GM21515 (cell line): ENCODE measurements at regions not wholly inside any gene's neighbourhood (a gene's known extent, or its start where the extent isn't known, plus 50 kb on each side); places are given as distances from the start of the nearest gene placed in this dataset.

Experiments
- ATAC-seq: cut with Tn5 transposase; IDR thresholded peaks from one replicate; pipeline ENCODE4 v1.9.1; 2021; ENCODE audit not compliant: unreplicated experiment

- ATAC-seq, result no peak
Measured at GRCh38 chr4:110675426-110675825, 52.5 kb upstream of the PITX2 start.

GRCh38 chr4:110676241-110676640 is 53.4 kb upstream of the PITX2 start:
- no peak for ATAC-seq

- ATAC-seq, result no peak
Measured at GRCh38 chr4:110678517-110679227, 55.8 kb upstream of the PITX2 start.

- ATAC-seq, result no peak
Measured at GRCh38 chr4:110680265-110680664, 57.4 kb upstream of the PITX2 start.

- ATAC-seq, result no peak
Measured at GRCh38 chr4:110681381-110681780, 58.5 kb upstream of the PITX2 start.

GRCh38 chr4:110682311-110682710 is 59.4 kb upstream of the PITX2 start:
- ATAC-seq, result no peak

GRCh38 chr4:110683601-110684000 is 60.7 kb upstream of the PITX2 start:
- no peak for ATAC-seq

GRCh38 chr4:110702326-110702725 is 79.4 kb upstream of the PITX2 start:
- ATAC-seq, result no peak

GRCh38 chr4:110704748-110705439 is 82.0 kb upstream of the PITX2 start:
- peak; percentile 65 for ATAC-seq

GRCh38 chr4:110705440-110705782 is 82.5 kb upstream of the PITX2 start:
- no peak for ATAC-seq

- no peak for ATAC-seq
Measured at GRCh38 chr4:110710070-110710469, 87.2 kb upstream of the PITX2 start.

- ATAC-seq, result no peak
Measured at GRCh38 chr4:110712486-110712885, 89.6 kb upstream of the PITX2 start.

- no peak for ATAC-seq
Measured at GRCh38 chr4:110730318-110730717, 107.4 kb upstream of the PITX2 start.

- ATAC-seq, result no peak
Measured at GRCh38 chr4:110733901-110734300, 111.0 kb upstream of the PITX2 start.

- no peak for ATAC-seq
Measured at GRCh38 chr4:110735686-110736085, 112.8 kb upstream of the PITX2 start.

- no peak for ATAC-seq
Measured at GRCh38 chr4:110737931-110738330, 115.1 kb upstream of the PITX2 start.

GRCh38 chr4:110742143-110742542 is 119.3 kb upstream of the PITX2 start:
- no peak for ATAC-seq

- no peak for ATAC-seq
Measured at GRCh38 chr4:110748071-110748470, 125.2 kb upstream of the PITX2 start.

GRCh38 chr4:110751183-110751582 is 128.3 kb upstream of the PITX2 start:
- ATAC-seq, result no peak

- ATAC-seq, result no peak
Measured at GRCh38 chr4:110751986-110752385, 129.1 kb upstream of the PITX2 start.

GRCh38 chr4:110753466-110753865 is 130.6 kb upstream of the PITX2 start:
- no peak for ATAC-seq

GRCh38 chr4:110754716-110755115 is 131.8 kb upstream of the PITX2 start:
- ATAC-seq, result no peak

GRCh38 chr4:110769578-110769977 is 146.7 kb upstream of the PITX2 start:
- no peak for ATAC-seq
